A549 (cell line): ENCODE measurements at regions not wholly inside any gene's neighbourhood (a gene's known extent, or its start where the extent isn't known, plus 50 kb on each side); places are given as distances from the start of the nearest gene placed in this dataset.

Source experiments
- ATAC-seq, 2 experiments: fragments of 200-7000 bp in 1 of 2; fragments of >200 bp in 1 of 2; cut with Nextera tagmentation in 1 of 2; cut with Tn5 transposase in 1 of 2; 3 replicates each; pipeline versions ENCODE4 v1.8.0 to v1.9.1; 2018 to 2020; ENCODE audit warnings: mild to moderate bottlenecking in 1 of 2, moderate library complexity in 1 of 2
- CTCF ChIA-PET: fragments of 300-600 bp; sonication (Branson Sonifier 250); formaldehyde crosslinking; extraction: SDS; loops from one replicate; lab custom pipeline; 2021; ENCODE audit warnings: antibody characterized with exemption, inconsistent platforms; lab: Yijun Ruan, JAX
- POLR2A ChIA-PET: fragments of 350-600 bp; formaldehyde crosslinking; extraction: SDS; loops from one replicate; lab custom pipeline; 2021; ENCODE audit warnings: antibody characterized with exemption, inconsistent platforms; lab: Yijun Ruan, JAX
- DNase-seq, 2 experiments: peaks; one replicate each; pipeline versions ENCODE4 v3.0.0 to v3.0.0-alpha.2; 2011 to 2016; ENCODE audit warnings: low read depth in 1 of 2, low spot score in 1 of 2
- FAIRE-seq: peaks from 2 replicates; lab custom pipeline; 2011; peaks lifted over from hg19 to GRCh38; lab: Jason Lieb, UNC
- H3K27ac ChIP-seq, 2 experiments: fragments of >200 bp; sonication (Bioruptor Twin); formaldehyde crosslinking; 3 replicates each; pipeline ENCODE4 v1.5.1; 2016 to 2017
- H3K4me1 ChIP-seq: fragments of >200 bp; sonication (Bioruptor Twin); formaldehyde crosslinking; 3 replicates; pipeline ENCODE4 v1.6.1; 2016
- H3K4me2 ChIP-seq: fragments of >200 bp; sonication (Bioruptor Twin); formaldehyde crosslinking; 3 replicates; pipeline ENCODE4 v1.6.1; 2016
- H3K4me3 ChIP-seq: fragments of >200 bp; sonication (Bioruptor Twin); formaldehyde crosslinking; 3 replicates; pipeline ENCODE4 v1.5.1; 2016
- H3K9me3 ChIP-seq: fragments of >200 bp; sonication (Bioruptor Twin); formaldehyde crosslinking; 3 replicates; pipeline ENCODE4 v1.6.1; 2016
- CHD2 ChIP-seq: fragments of 150-350 bp; IDR thresholded peaks from 2 replicates; pipeline ENCODE4 v1.6.1; 2014; ENCODE audit warnings: low read length; ENCODE audit not compliant: partially characterized antibody
- EP300 ChIP-seq, 2 experiments: fragments of >200 bp; sonication (Bioruptor Twin); formaldehyde crosslinking; IDR thresholded peaks; 2 replicates in 1 of 2; 3 replicates in 1 of 2; pipeline ENCODE4 v1.6.1; 2016 to 2017
- FOSB ChIP-seq: fragments of 250-450 bp; sonication (Bioruptor Pico); IDR thresholded peaks from 2 replicates; pipeline ENCODE4 v1.5.0; 2020; ENCODE audit warnings: mild to moderate bottlenecking, moderate library complexity
- FOSL2 ChIP-seq, 2 experiments: fragments of 450-650 bp in 1 of 2; fragments of >200 bp in 1 of 2; sonication (Bioruptor Twin) in 1 of 2; formaldehyde crosslinking; IDR thresholded peaks; 2 replicates each; pipeline versions ENCODE4 v1.5.0 to v1.6.1; 2016 to 2020; ENCODE audit warnings: mild to moderate bottlenecking in 1 of 2, moderate library complexity in 1 of 2
- HDAC2 ChIP-seq: fragments of 200-600 bp; sonication (generic); IDR thresholded peaks from 2 replicates; pipeline ENCODE4 v1.6.1; 2016
- HOXA7 ChIP-seq: fragments of 250-450 bp; sonication (Bioruptor Pico); IDR thresholded peaks from 2 replicates; pipeline ENCODE4 v1.5.0; 2020; ENCODE audit warnings: mild to moderate bottlenecking, moderate library complexity
- JUNB ChIP-seq: fragments of >200 bp; sonication (Bioruptor Twin); formaldehyde crosslinking; IDR thresholded peaks from 2 replicates; pipeline ENCODE4 v1.6.1; 2016
- KDM1A ChIP-seq: fragments of 200-600 bp; sonication (generic); IDR thresholded peaks from 2 replicates; pipeline ENCODE4 v1.6.1; 2016; ENCODE audit warnings: low read depth, mild to moderate bottlenecking
- KDM5A ChIP-seq: fragments of 200-600 bp; sonication (generic); IDR thresholded peaks from 2 replicates; pipeline ENCODE4 v1.6.1; 2016; ENCODE audit warnings: antibody characterized with exemption, mild to moderate bottlenecking
- MAFK ChIP-seq: fragments of 450-650 bp; IDR thresholded peaks from 2 replicates; pipeline ENCODE4 v1.6.1; 2014; ENCODE audit not compliant: partially characterized antibody
- NFE2L2 ChIP-seq: fragments of 150-350 bp; conservative IDR thresholded peaks from 2 replicates; pipeline ENCODE4 v1.6.1; 2014; ENCODE audit warnings: low read length
- NPAS2 ChIP-seq: fragments of 250-450 bp; sonication (Bioruptor Pico); IDR thresholded peaks from 2 replicates; pipeline ENCODE4 v1.8.0; 2022; ENCODE audit warnings: mild to moderate bottlenecking, moderate library complexity, borderline replicate concordance
- POLR2A ChIP-seq: IDR thresholded peaks from 2 replicates; pipeline ENCODE4 v1.6.1; 2012; ENCODE audit warnings: mild to moderate bottlenecking, low read length
- POLR2AphosphoS2 ChIP-seq: conservative IDR thresholded peaks from 2 replicates; pipeline ENCODE4 v1.6.1; 2012; ENCODE audit warnings: low read length, improper control_type of control experiment, inconsistent platforms
- RARB ChIP-seq: fragments of 250-450 bp; sonication (Bioruptor Pico); IDR thresholded peaks from 2 replicates; pipeline ENCODE4 v1.8.0; 2021; ENCODE audit warnings: mild to moderate bottlenecking, moderate library complexity
- SREBF2 ChIP-seq: fragments of 450-650 bp; IDR thresholded peaks from 2 replicates; pipeline ENCODE4 v1.6.1; 2014; ENCODE audit warnings: mild to moderate bottlenecking, moderate library complexity
- ZC3H11A ChIP-seq: fragments of 450-650 bp; IDR thresholded peaks from 2 replicates; pipeline ENCODE4 v1.6.1; 2014; ENCODE audit warnings: antibody characterized with exemption, mild to moderate bottlenecking
- ZNF302 ChIP-seq: fragments of 250-450 bp; sonication (Bioruptor Pico); IDR thresholded peaks from 2 replicates; pipeline ENCODE4 v1.9.0; 2021; ENCODE audit warnings: inconsistent platforms, mild to moderate bottlenecking, moderate library complexity
- WGBS: methylation state at CpG from one replicate; pipeline ENCODE4 v1.1.6; 2017; ENCODE audit errors: missing lambda C conversion rate; 5-methylcytosine and 5-hydroxymethylcytosine counted together
- TF ChIP-seq, protein P1 (sequence below): IDR thresholded peaks from 2 replicates; pipeline ENCODE4 v1.6.1; 2012
- TF ChIP-seq, protein P2 (sequence below): IDR thresholded peaks from 2 replicates; pipeline ENCODE4 v1.6.1; 2012
- TF ChIP-seq, protein P3 (sequence below): fragments of 200-600 bp; sonication (generic); IDR thresholded peaks from 2 replicates; pipeline ENCODE4 v1.6.1; 2016; ENCODE audit warnings: antibody characterized with exemption, mild to moderate bottlenecking, moderate library complexity
- TF ChIP-seq, protein P4 (sequence below): fragments of 250-450 bp; sonication (Bioruptor Pico); IDR thresholded peaks from 2 replicates; pipeline ENCODE4 v1.5.0; 2021; ENCODE audit warnings: mild to moderate bottlenecking, moderate library complexity, borderline replicate concordance
- TF ChIP-seq, protein P5 (sequence below): fragments of >200 bp; sonication (Bioruptor Twin); formaldehyde crosslinking; IDR thresholded peaks from 3 replicates; pipeline ENCODE4 v1.5.1; 2016

DNA sequence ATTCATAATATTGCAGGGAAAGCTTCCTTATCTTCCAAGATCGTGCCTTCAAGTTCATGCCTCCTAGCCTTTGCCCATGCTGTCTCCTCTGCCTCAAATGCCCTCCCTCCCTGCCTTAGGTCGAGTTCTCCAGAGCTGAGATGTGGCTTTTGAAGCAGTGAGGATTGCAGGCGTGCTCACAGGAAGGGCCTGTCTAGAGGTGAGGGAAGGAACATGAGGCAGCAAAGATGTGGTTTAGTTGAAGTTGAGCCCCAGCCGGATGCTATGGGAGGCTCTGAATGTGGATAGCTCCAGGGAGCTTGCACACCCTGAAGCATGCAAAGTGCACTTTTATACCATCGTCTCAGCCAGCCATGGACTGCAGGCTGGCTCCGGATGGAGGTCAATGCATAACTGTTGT is 754.6 kb upstream of the EEF2KMT start (continued):
- TF ChIP-seq, protein P1, sequence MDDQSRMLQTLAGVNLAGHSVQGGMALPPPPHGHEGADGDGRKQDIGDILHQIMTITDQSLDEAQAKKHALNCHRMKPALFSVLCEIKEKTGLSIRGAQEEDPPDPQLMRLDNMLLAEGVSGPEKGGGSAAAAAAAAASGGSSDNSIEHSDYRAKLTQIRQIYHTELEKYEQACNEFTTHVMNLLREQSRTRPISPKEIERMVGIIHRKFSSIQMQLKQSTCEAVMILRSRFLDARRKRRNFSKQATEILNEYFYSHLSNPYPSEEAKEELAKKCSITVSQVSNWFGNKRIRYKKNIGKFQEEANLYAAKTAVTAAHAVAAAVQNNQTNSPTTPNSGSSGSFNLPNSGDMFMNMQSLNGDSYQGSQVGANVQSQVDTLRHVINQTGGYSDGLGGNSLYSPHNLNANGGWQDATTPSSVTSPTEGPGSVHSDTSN = no peak
- no peak for TF ChIP-seq POLR2AphosphoS2

DNA sequence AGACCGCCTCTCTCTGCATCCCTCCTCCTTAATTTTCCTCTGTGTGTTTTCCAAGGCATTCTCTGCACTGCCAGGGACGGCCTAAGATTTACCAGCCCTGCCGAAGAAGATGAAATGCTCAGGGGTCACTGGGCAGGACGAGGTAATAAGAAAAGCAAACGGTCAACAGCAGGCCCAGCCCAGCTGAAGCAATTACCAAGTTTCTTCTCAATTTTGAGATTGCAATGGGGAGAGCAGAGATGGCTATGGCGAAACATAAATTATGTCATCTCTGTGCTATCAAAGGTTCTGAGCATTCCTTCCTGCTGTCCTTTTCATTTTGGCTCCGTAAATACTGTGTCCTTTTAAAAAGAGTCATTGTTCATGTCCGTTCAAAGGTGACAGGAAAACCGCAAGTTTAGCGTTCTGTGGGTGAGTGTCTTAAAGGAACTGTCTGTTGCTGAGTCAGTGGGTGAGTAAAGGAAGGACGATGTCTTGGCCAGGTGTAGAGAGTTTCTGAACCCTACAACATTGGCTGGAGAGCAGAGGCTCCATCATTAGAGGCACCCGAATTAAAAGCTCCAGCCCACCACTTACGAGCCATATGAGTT is 753.9 kb upstream of the EEF2KMT start:
- CTCF ChIA-PET = no interaction called here
- Histone ChIP-seq H3K4me1 (no peaks in the 10 kb centered on the region), H3K27ac (no peak overlapping the region), H3K4me2 (no peak overlapping the region), H3K9me3 (no peaks in the 10 kb centered on the region), H3K4me3 (no peak overlapping the region)
- POLR2A ChIA-PET = no interaction called here
- ATAC-seq (no peak), FAIRE-seq (no peak), DNase-seq (no peak)
- WGBS = 6% methylated on average over 13 of the region's 13 CpGs
- TF ChIP-seq POLR2A = no peak
- no peak for TF ChIP-seq MAFK
- TF ChIP-seq RARB (CRISPR knock-in tag) = no peak
- TF ChIP-seq NPAS2 (CRISPR knock-in tag) = no peak
- TF ChIP-seq HOXA7 (CRISPR knock-in tag) = no peak
- no peak for TF ChIP-seq HDAC2
- no peak for TF ChIP-seq SREBF2
- TF ChIP-seq FOSL2 (IDR thresholded peaks at IDR 0.05) = no peak
- TF ChIP-seq FOSL2 (CRISPR knock-in tag; IDR thresholded peaks at IDR 0.05) = no peak
- no peak for TF ChIP-seq KDM5A
- no peak for TF ChIP-seq ZC3H11A
- TF ChIP-seq, protein P2, sequence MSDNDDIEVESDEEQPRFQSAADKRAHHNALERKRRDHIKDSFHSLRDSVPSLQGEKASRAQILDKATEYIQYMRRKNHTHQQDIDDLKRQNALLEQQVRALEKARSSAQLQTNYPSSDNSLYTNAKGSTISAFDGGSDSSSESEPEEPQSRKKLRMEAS = no peak
- no peak for TF ChIP-seq EP300 (IDR thresholded peaks at IDR 0.05)
- no peak for TF ChIP-seq ZNF302 (CRISPR knock-in tag)
- TF ChIP-seq CHD2 = no peak
- TF ChIP-seq JUNB = no peak
- TF ChIP-seq, protein P3, sequence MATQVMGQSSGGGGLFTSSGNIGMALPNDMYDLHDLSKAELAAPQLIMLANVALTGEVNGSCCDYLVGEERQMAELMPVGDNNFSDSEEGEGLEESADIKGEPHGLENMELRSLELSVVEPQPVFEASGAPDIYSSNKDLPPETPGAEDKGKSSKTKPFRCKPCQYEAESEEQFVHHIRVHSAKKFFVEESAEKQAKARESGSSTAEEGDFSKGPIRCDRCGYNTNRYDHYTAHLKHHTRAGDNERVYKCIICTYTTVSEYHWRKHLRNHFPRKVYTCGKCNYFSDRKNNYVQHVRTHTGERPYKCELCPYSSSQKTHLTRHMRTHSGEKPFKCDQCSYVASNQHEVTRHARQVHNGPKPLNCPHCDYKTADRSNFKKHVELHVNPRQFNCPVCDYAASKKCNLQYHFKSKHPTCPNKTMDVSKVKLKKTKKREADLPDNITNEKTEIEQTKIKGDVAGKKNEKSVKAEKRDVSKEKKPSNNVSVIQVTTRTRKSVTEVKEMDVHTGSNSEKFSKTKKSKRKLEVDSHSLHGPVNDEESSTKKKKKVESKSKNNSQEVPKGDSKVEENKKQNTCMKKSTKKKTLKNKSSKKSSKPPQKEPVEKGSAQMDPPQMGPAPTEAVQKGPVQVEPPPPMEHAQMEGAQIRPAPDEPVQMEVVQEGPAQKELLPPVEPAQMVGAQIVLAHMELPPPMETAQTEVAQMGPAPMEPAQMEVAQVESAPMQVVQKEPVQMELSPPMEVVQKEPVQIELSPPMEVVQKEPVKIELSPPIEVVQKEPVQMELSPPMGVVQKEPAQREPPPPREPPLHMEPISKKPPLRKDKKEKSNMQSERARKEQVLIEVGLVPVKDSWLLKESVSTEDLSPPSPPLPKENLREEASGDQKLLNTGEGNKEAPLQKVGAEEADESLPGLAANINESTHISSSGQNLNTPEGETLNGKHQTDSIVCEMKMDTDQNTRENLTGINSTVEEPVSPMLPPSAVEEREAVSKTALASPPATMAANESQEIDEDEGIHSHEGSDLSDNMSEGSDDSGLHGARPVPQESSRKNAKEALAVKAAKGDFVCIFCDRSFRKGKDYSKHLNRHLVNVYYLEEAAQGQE = no peak

DNA sequence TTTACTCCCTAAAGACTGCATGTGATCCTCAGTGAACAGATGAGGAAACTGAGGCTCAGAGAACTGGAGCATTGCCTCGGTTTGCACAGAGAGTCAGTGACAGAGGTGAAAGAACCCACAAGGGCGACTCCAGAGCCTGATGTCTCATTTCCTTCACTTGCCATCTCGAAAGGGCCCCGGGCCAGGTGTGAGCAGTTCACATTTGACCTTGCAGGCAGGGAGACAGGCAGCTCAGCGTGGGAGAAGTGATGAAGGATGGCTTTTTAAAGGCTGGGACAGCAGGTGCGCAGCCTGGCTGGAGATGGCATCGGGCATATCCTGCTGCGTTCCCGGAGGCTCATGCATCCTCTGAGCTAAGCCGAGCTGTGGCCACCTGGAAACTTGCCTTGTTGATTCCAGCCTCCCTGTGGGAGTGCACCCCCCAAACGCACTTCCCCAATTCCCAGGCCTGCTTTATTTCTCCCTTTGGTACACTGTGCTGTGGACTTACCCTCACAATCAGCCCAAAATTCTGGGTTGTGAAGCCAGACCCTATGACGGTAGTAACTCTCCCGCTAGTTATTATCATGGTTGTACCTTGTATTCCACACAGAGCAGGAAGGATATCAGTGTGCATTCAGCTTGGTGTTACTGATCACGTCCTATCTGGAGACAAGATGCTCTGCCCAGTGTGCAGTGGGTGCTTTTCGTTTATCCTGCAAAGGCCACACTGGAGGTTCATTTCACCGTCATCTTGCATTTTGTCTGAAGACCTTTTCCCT is 753.2 kb upstream of the EEF2KMT start:
- H3K4me2 ChIP-seq = no peak overlapping the region
- no peaks in the 10 kb centered on the region for H3K4me1 ChIP-seq
- no peak overlapping the region for H3K27ac ChIP-seq
- no peaks in the 10 kb centered on the region for H3K9me3 ChIP-seq
- ChIA-PET POLR2A (no interaction called here), CTCF (no interaction called here)
- FAIRE-seq (no peak), DNase-seq (no peak), ATAC-seq (0 out of 6 replicates have a peak, but pooled peaks of 1 of the 2 experiments have one; percentile 19)
- no peak overlapping the region for H3K4me3 ChIP-seq
- 17% methylated on average over 14 of the region's 16 CpGs for WGBS
- TF ChIP-seq FOSB (CRISPR knock-in tag) = no peak
- no peak for TF ChIP-seq KDM1A
- no peak for TF ChIP-seq NFE2L2
- TF ChIP-seq, protein P4, sequence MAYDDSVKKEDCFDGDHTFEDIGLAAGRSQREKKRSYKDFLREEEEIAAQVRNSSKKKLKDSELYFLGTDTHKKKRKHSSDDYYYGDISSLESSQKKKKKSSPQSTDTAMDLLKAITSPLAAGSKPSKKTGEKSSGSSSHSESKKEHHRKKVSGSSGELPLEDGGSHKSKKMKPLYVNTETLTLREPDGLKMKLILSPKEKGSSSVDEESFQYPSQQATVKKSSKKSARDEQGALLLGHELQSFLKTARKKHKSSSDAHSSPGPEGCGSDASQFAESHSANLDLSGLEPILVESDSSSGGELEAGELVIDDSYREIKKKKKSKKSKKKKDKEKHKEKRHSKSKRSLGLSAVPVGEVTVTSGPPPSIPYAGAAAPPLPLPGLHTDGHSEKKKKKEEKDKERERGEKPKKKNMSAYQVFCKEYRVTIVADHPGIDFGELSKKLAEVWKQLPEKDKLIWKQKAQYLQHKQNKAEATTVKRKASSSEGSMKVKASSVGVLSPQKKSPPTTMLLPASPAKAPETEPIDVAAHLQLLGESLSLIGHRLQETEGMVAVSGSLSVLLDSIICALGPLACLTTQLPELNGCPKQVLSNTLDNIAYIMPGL (CRISPR knock-in tag) = no peak
- TF ChIP-seq, protein P5, sequence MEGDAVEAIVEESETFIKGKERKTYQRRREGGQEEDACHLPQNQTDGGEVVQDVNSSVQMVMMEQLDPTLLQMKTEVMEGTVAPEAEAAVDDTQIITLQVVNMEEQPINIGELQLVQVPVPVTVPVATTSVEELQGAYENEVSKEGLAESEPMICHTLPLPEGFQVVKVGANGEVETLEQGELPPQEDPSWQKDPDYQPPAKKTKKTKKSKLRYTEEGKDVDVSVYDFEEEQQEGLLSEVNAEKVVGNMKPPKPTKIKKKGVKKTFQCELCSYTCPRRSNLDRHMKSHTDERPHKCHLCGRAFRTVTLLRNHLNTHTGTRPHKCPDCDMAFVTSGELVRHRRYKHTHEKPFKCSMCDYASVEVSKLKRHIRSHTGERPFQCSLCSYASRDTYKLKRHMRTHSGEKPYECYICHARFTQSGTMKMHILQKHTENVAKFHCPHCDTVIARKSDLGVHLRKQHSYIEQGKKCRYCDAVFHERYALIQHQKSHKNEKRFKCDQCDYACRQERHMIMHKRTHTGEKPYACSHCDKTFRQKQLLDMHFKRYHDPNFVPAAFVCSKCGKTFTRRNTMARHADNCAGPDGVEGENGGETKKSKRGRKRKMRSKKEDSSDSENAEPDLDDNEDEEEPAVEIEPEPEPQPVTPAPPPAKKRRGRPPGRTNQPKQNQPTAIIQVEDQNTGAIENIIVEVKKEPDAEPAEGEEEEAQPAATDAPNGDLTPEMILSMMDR = no peak
